ENCODE measurements at regions not wholly inside any gene's neighbourhood (a gene's known extent, or its start where the extent isn't known, plus 50 kb on each side); places are given as distances from the start of the nearest gene placed in this dataset.

DNA sequence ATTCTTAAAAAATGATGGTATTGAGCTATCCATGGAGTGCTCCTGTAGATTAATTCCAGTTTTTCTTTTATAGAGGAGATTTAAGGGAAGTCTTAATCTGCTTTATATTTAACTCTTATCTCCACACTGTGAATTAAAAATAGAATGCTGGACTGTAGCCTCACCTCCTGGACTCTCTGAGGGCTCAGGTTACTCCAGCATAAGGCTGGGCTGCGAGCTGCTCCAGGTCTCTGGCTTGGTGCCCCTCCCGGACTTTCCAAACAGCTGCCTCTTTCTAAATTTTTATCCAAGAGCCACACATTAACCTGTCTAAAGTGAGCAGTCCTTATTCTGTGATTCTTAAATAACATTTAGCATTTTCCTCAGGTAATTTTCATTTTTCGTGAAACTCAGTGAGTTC lies 218.7 kb upstream of the JADE1 start:
- H3K9me3 ChIP-seq (ENCODE audit: insufficient read depth, low read depth, low read length) = no peaks in the 10 kb centered on the region
- H2AFZ ChIP-seq (ENCODE audit: low read length) = no peak overlapping the region
- H3F3A ChIP-seq (ENCODE audit: low read depth) = no peaks in the 10 kb centered on the region
- no peaks in the 10 kb centered on the region for H3K27me3 ChIP-seq (ENCODE audit: insufficient read depth, low read length, poor library complexity, severe bottlenecking)
- H3K9ac ChIP-seq (ENCODE audit: low read depth, low read length, poor library complexity, severe bottlenecking) = no peak overlapping the region
- no peak for TF ChIP-seq EZH2phosphoT487 (IDR thresholded peaks at IDR 0.05; ENCODE audit: borderline replicate concordance)
- no peak for TF ChIP-seq CTCF (conservative IDR thresholded peaks at IDR 0.05; ENCODE audit: low read length)
- H3K4me1 ChIP-seq (ENCODE audit: insufficient read depth, low read length, poor library complexity, severe bottlenecking) = no peaks in the 10 kb centered on the region
- H3K9me2 ChIP-seq (replicated peaks; ENCODE audit: low read depth, low read length) = no peaks in the 10 kb centered on the region
- H3K4me3 ChIP-seq (ENCODE audit: low read length, poor library complexity, severe bottlenecking) = no peak overlapping the region
- H3K4me2 ChIP-seq (ENCODE audit: low read depth, low read length, poor library complexity, severe bottlenecking) = no peak overlapping the region
- no peaks in the 10 kb centered on the region for H4K20me1 ChIP-seq (ENCODE audit: insufficient read depth, low read length, poor library complexity, severe bottlenecking)
- H3K79me2 ChIP-seq (ENCODE audit: insufficient read depth, low read length) = no peaks in the 10 kb centered on the region
- no peaks in the 10 kb centered on the region for H3K36me3 ChIP-seq (ENCODE audit: insufficient read depth, low read length)

- Histone ChIP-seq H3K79me2 (ENCODE audit: insufficient read depth, low read length) (no peaks in the 10 kb centered on the region), H4K20me1 (ENCODE audit: insufficient read depth, low read length, poor library complexity, severe bottlenecking) (no peaks in the 10 kb centered on the region), H3K4me1 (ENCODE audit: insufficient read depth, low read length, poor library complexity, severe bottlenecking) (no peaks in the 10 kb centered on the region), H3K4me2 (ENCODE audit: low read depth, low read length, poor library complexity, severe bottlenecking) (no peak overlapping the region), H3K9me2 (replicated peaks; ENCODE audit: low read depth, low read length) (no peaks in the 10 kb centered on the region), H3K9ac (ENCODE audit: low read depth, low read length, poor library complexity, severe bottlenecking) (no peak overlapping the region), H2AFZ (ENCODE audit: low read length) (no peak overlapping the region), H3K9me3 (ENCODE audit: insufficient read depth, low read depth, low read length) (no peaks in the 10 kb centered on the region), H3K4me3 (ENCODE audit: low read length, poor library complexity, severe bottlenecking) (no peak overlapping the region), H3K27me3 (ENCODE audit: insufficient read depth, low read length, poor library complexity, severe bottlenecking) (no peaks in the 10 kb centered on the region), H3K36me3 (ENCODE audit: insufficient read depth, low read length) (no peaks in the 10 kb centered on the region), H3F3A (ENCODE audit: low read depth) (no peaks in the 10 kb centered on the region)
- TF ChIP-seq EZH2phosphoT487 (IDR thresholded peaks at IDR 0.05; ENCODE audit: borderline replicate concordance) (no peak), CTCF (conservative IDR thresholded peaks at IDR 0.05; ENCODE audit: low read length) (no peak)
Observed at GRCh38 chr4:128590034-128590740, 219.3 kb upstream of the JADE1 start.

GRCh38 chr4:128589384-128589965 lies 220.0 kb upstream of the JADE1 start:
- no peak overlapping the region for H3K4me2 ChIP-seq (ENCODE audit: low read depth, low read length, poor library complexity, severe bottlenecking)
- H2AFZ ChIP-seq (ENCODE audit: low read length) = no peak overlapping the region
- H3K9me3 ChIP-seq (ENCODE audit: insufficient read depth, low read depth, low read length) = no peaks in the 10 kb centered on the region
- no peaks in the 10 kb centered on the region for H3K27me3 ChIP-seq (ENCODE audit: insufficient read depth, low read length, poor library complexity, severe bottlenecking)
- H3K9ac ChIP-seq (ENCODE audit: low read depth, low read length, poor library complexity, severe bottlenecking) = no peak overlapping the region
- TF ChIP-seq EZH2phosphoT487 (IDR thresholded peaks at IDR 0.05; ENCODE audit: borderline replicate concordance) (no peak), CTCF (conservative IDR thresholded peaks at IDR 0.05; ENCODE audit: low read length) (no peak)
- no peaks in the 10 kb centered on the region for H3K79me2 ChIP-seq (ENCODE audit: insufficient read depth, low read length)
- no peaks in the 10 kb centered on the region for H4K20me1 ChIP-seq (ENCODE audit: insufficient read depth, low read length, poor library complexity, severe bottlenecking)
- H3K4me3 ChIP-seq (ENCODE audit: low read length, poor library complexity, severe bottlenecking) = no peak overlapping the region
- H3K4me1 ChIP-seq (ENCODE audit: insufficient read depth, low read length, poor library complexity, severe bottlenecking) = no peaks in the 10 kb centered on the region
- no peaks in the 10 kb centered on the region for H3F3A ChIP-seq (ENCODE audit: low read depth)
- H3K9me2 ChIP-seq (replicated peaks; ENCODE audit: low read depth, low read length) = no peaks in the 10 kb centered on the region
- H3K36me3 ChIP-seq (ENCODE audit: insufficient read depth, low read length) = no peaks in the 10 kb centered on the region
